HL-60 (cell line): ENCODE measurements at regions not wholly inside any gene's neighbourhood (a gene's known extent, or its start where the extent isn't known, plus 50 kb on each side); places are given as distances from the start of the nearest gene placed in this dataset.

Source experiments
- GABPA ChIP-seq: IDR thresholded peaks from 2 replicates; pipeline ENCODE4 v1.6.1; 2012; ENCODE audit warnings: low read depth
- POLR2AphosphoS5 ChIP-seq: IDR thresholded peaks from 2 replicates; pipeline ENCODE4 v1.6.1; 2012; ENCODE audit warnings: low read depth
- SPI1 ChIP-seq: IDR thresholded peaks from 2 replicates; pipeline ENCODE4 v1.6.1; 2012; ENCODE audit warnings: low read depth, mild to moderate bottlenecking, borderline replicate concordance
- TF ChIP-seq, protein P1 (sequence below): IDR thresholded peaks from one replicate; pipeline ENCODE4 v1.5.1; 2011; ENCODE audit warnings: low read length, control low read depth, inconsistent platforms; ENCODE audit not compliant: insufficient read depth

DNA sequence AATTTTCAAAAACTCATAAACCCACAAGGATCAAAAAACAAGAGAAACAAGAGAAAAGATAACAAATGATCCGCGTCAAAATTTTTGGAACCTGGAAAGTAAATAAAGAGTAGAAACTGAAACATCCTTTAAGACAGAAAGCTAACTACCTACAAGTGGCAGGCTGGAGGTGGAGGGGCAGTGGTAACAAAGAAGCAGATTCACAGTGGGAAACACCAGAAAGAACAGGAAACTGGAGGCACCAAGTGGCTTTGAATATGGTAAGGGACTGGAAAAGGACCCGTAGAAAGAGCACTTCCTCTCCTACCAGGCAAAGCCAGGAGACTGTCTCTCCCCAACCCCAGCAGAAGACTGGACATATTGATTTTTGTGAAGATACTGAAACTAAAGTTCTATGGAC is 100.6 kb upstream of the TARS1 start:
- TF ChIP-seq, protein P1, sequence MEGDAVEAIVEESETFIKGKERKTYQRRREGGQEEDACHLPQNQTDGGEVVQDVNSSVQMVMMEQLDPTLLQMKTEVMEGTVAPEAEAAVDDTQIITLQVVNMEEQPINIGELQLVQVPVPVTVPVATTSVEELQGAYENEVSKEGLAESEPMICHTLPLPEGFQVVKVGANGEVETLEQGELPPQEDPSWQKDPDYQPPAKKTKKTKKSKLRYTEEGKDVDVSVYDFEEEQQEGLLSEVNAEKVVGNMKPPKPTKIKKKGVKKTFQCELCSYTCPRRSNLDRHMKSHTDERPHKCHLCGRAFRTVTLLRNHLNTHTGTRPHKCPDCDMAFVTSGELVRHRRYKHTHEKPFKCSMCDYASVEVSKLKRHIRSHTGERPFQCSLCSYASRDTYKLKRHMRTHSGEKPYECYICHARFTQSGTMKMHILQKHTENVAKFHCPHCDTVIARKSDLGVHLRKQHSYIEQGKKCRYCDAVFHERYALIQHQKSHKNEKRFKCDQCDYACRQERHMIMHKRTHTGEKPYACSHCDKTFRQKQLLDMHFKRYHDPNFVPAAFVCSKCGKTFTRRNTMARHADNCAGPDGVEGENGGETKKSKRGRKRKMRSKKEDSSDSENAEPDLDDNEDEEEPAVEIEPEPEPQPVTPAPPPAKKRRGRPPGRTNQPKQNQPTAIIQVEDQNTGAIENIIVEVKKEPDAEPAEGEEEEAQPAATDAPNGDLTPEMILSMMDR = no peak
- no peak for TF ChIP-seq POLR2AphosphoS5
- no peak for TF ChIP-seq SPI1
- no peak for TF ChIP-seq GABPA
